GM18868 (cell line): ENCODE measurements at regions not wholly inside any gene's neighbourhood (a gene's known extent, or its start where the extent isn't known, plus 50 kb on each side); places are given as distances from the start of the nearest gene placed in this dataset.
"Not testable (repeated sequence)": the region's sequence is repeated elsewhere in the genome, so short reads cannot be mapped to it uniquely, and the experiment has no call there.

Experiments used
- ATAC-seq: cut with Tn5 transposase; IDR thresholded peaks from one replicate; pipeline ENCODE4 v1.9.1; 2021; ENCODE audit warnings: mild to moderate bottlenecking, moderate library complexity; ENCODE audit not compliant: unreplicated experiment

DNA sequence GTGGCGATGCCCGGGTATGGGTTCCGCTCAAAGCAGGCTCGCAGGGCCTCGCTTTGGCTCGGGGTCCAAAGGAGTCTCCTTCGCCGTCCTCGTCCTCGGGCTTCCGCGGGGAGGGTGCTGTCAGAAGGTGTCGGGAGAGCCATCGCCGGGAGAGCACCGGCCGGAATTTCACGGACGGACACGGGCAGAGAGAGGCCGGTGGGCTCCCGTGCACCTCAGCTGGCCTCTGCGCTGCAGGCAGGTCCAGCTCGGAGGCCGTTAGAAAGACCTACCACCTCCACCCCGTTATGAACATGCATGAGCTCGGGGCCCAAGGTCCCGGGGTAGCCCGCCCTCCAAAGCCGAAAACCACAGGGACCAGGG is 1846.0 kb upstream of the DEFB115 start:
- not testable (repeated sequence) for ATAC-seq

DNA sequence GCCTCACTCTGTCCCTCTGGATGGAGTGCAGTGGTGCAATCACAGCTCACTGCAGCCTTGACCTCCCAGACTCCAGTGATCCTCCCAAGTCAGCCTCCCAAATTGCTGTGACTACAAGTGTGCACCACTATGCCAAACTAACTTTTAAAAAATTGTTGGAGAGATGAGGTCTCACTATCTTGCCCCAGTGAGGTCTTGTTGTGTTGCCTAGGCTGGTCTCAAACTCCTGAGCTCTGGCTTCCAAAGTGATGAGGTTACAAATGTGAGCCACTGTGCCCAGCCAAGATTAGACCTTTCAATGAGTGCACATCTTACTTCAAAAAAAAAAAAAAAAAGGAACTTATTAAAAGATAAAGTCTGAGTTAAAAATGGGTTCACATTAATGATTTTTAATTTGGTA is 1838.1 kb upstream of the DEFB115 start:
- no peak for ATAC-seq

DNA sequence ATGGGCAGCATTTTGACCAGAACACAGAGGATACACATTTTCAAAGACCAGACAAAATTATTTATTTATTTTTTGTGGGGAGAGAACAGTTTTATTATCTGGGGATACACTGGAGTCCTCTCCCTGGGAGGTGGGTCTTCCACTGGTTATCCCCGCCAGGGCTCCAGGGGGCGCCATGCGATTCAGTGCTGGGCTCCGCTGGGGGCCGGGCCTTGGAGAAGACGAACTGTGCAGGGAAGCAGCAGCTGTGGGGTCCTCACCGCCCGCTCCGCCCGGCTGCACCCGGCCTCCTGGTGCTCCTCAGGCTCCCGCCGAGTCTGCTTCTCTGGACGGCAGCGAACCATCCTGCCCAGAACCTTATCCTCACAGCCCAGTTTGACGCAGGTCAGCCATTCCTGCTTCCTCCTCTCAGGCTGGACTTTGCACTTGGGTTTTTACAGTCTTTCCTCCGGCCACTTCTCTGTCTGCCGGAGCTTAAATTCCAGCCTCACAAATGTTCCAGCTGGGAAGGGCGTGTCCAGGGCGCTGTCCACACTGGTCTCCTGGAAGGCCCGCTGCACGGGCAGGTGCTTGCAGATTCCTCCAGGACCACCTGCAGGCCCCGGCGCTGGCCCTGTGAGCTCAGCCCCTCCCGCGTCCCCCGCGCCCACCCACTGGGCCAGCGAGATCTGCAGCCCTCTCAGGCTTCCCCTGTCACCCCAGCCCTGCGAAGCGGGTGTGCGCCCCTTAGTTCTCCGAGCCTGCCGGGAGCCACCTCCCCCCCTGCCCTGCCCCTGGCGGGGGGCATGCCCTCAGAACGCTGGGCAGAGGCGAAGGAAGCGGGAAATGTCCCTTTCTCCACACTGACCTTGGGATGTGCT is 1830.0 kb upstream of the DEFB115 start:
- no peak for ATAC-seq

DNA sequence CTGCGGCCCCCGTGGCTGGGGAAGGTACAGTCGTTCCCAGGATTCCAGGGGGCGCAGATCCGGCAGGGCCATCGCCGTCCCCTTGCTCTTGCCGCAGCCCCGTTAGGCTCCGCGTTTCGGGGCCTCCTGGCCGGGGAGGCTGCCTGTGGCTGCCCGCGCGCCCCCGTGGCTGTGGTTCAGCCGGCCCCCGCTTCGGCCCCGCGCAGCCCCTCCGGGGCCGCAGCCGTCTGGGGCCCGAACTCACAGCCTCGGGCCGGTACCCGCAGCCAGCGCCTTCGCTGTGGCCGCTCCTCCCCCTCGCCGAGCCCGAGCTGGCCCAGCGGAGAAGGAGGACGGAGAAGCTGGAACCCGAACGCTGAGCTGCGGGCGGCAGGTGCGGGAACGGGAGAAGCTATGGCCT is 1826.9 kb upstream of the DEFB115 start:
- ATAC-seq = no peak

DNA sequence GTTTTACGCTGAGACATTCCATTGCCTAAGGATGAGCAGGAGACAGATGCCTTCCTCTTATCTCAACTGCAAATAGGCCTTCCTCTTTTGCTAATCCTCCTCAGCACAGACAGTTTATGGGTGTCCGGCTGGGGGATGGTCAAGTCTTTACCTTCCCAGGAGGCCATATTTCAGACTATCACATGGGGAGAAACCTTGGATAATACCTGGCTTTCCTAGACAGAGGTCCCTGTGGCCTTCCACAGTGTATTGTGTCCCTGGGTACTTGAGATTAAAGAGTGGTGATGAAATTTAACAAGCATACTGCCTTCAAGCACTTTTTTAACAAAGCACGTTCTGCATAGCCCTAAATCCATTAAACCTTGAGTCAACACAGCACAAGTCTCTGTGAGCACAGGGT is 1816.7 kb upstream of the DEFB115 start:
- ATAC-seq = not testable (repeated sequence)

DNA sequence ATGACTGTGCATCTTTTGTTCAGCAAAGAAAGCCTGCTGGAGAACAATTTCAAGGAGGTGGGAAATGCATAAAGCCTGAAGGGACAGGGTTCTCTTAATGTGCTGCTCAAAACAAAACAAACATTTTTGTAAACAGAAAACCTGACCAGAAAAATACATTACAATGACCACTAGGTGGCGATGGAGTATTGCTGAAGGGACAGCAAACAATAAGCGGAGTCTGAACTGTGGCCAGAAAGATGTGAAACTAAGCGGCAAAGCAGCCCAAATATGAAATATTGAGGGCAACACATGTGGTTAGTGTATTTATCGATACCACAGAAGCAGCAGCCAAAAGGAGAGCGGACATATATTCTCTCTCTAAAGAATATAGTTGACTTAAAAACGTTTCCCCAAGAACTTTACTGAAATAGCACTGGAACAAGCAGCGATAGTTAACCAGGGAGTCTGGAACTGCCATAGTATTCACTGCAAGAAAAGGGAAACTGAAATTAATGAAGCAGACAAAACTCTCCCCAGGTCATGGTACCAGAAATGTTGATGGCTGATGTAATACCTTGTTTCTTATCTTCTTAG is 1814.2 kb upstream of the DEFB115 start:
- ATAC-seq = peak; percentile 45

DNA sequence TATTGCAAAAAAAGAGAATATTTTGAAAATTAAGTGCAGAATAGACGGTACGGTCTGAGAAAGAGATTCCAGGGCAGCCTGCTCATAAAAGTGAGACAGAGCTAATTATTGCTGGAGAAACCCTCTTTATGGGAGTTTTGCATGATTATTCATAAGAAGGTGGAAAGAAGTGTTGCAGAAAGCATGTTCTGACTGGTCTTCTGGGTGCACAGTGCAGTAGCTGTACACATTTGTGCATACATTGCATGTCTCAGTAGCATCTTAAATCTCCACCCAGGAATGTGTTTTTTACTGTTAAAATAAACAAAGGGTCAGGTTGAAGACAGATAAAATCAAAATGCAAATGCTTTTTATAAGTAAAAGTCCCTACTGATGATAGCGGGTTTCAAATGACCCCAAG is 1813.6 kb upstream of the DEFB115 start:
- peak; percentile 98 for ATAC-seq

DNA sequence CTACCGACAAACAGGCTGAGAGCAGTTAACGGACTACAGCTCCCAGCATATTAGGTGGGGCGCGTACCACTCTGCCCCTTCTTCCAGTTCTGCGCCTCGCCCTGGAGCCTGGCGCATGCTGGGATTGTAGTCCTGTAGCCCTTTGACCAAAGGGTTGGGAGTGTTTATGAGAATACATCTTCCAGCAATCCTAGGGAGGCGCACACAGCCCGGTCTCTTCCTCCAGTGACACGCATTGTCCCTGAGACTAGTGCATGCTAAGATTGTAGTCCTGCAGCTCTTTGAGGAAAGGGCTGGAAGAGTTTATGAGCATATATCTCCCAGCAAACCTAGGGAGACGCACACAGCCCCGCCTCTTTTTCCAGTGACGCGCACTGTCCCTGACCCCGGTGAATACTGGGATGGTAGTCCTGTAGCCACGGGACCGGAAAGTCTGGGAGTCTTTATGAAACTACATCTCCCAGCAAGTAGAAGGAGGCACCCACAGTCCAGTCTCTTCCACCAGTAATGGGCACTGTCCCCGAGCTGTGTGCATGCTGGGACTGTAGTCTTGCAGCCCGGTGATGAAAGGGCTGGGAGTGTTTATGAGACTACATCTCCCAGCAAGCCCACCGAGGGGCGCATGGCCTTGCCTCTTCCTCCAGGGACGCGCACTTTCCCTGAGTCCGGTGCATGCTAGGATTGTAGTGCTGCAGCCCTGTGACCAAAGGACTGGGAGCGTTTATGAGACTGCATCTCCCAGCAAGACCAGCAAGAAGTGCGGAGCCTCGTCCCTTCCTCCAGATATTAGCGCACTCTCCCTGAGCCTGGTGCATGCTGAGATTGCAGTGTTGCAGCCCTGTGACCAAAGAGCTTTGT is 1812.2 kb upstream of the DEFB115 start:
- ATAC-seq = peak; percentile 53

DNA sequence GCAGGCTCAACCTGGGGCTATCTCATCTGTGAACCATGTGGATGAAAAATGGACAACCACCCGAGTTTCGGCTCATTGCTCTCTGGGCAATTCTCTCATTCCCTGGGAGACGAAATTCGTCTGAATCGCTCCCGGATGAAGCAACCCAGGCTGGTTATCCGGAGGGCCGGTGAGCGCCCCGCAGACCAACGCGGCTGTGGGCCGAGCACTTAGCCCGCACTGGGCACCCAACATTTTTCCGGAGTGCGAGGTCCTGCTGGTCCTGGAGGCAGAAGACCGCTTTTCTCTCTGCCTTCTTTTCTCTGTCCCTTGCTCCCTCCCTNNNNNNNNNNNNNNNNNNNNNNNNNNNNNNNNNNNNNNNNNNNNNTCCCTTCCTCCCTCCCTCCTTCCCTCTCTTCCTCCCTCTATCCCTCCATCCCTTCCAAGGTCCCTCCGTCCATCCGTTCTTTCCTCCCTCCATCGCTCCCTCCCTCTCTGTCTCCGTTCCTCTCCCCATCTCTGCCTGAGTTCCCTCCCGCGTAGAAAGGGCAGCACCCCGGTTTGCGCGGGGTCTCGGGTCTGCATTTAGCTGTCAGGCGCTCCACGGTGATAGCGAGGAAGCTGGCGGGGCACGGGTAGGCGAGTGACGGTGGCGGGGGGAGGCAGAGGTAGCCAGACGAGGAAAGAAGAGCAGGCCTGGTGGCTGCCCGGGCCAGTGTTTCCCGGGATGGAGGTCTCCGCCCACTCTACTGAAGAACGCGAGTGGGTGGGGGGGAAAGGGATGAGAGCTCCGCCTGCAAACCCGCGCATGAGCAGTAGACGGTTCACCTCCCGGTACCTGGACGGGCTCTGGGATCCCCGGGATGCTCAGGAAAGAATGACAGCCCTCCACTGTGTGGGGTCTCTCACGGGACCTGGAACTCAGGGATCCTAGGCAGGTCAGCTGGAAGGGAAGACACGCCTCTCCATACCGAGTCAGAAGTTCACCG is 1809.7 kb upstream of the DEFB115 start:
- ATAC-seq = not testable (repeated sequence)

DNA sequence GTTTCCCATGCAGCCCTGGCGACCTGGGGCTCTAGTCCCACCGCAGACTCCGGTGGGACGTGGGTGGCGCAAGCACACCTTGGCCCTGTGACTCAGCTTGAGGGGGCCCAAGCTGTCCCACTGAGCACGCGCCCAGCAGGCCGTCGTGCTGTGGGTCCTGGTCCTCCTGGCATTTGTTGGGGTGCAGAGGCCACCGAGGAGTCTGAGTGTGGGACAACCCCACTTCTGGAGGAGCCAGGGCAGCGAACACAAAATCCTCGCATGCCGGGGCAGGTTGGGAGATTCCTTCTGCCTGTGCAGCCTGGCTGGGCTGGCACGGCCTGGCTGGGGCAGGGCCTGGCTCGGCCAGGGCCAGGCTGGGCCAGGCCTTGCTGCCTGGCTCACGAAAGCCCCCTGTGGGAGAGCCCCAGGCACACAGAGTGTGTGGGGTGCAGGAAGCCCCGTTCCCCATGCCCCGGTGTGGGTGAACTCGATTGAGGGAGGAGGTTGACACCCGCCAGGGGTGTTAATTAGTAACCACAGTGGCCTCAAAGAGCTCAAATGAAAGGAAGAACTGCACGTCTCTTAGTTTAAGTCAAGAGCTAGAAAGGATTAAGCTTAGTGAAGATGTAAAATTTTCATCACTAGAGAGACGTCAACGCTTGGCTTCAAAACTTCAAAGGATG is 1808.5 kb upstream of the DEFB115 start:
- ATAC-seq = no peak

DNA sequence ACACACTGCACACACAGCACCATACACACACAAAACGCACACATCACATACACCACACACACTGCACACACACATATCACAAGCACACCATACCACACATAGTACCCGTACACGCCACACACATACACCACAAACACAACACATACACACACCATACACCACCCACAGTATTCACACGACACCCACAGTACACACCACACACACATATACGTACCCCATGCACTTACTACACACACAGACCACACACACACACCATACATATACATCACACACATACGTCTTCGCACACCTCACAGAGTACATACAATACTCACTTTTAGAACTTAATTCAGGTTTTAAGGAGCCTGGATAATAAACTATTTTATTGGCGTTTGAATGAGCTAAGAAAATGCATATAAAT is 1805.3 kb upstream of the DEFB115 start:
- ATAC-seq = no peak

DNA sequence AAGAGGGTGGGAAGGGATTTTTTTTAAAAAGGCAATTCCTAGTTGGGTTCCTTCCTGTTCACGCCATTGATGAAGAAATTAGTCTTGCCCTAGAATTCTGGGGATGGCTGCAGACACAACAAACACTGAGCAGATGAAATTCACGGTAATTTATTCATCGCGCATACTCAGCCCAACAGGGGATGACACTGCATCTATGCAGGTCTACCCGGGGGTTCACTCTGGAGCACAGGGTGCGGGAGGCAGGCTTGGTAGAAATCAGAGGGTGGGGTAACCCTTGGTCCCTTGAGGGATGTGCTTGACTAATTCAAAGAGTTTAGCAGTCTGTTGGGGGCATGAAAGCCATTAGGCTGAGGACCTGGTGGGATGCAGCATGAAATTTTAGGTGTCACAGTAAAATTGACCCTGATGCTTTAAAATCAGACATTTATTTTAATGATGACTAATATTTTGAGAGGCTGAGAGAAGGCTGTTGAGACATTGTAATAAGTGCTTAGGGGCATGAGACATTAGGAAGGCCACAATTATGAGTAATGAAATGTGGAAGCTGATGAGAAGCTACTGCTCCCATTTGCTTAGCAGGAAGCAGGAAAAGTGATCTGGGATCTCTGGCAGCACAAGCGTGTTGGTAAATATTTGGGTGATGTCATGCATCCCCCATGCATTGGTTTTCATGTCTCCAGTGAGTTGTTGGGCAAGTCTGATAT is 1800.3 kb upstream of the DEFB115 start:
- ATAC-seq = not testable (repeated sequence)

DNA sequence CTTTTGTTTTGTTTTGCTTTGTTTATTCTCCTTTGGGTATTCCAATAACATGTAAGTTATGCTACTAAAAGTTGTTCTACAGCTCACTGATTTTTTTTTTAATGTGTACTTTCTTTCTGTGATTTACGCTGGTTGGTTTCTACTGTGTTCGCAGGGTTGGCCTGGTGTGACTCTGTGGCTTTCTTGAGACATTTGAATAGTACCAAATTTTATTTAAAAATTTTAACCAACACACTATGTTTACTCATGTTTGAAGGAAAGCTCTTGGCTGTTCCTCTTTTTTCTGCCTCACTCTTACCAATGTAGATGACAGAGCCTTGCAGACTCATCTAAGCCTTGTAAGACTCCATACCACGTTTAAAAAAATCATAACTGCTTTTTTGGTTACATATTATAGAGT is 1784.9 kb upstream of the DEFB115 start:
- peak; percentile 76 for ATAC-seq

DNA sequence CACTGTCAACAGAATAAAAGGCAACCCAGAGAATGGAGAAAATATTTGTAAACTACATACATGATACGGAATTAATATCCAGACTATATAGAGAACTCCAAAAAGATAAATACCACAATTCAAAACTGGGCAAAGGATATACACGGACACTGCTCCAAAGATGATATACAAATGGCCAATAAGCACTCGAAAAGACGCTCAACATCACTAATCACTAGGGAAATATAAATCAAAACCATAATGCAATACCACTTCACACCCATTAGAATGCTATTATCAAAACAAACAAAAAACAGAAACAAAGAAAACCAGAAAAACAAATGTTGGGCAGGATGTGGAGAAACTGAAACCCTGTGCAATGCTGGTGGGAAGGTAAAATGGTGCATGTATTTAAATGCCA is 1764.6 kb upstream of the DEFB115 start:
- ATAC-seq = not testable (repeated sequence)

DNA sequence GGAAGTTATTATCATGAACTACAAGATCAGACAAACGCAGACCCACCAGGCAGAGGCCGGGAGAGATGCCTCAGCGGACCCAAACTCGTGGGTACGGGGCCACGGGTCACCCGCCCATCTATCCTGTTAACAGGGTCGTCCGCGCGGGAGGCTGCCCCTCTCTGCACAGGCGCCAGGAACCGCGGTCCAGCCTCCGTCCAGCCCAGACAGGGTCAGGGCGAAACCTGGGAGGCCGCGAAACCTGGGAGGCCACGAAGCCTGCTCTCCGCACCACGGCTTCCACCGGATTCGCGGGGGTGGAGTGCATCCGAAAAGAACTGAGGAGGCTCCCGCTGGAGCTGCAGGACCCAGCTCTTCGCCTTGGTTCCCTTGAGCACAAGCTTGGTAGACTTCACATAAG is 1760.7 kb upstream of the DEFB115 start:
- not testable (repeated sequence) for ATAC-seq

DNA sequence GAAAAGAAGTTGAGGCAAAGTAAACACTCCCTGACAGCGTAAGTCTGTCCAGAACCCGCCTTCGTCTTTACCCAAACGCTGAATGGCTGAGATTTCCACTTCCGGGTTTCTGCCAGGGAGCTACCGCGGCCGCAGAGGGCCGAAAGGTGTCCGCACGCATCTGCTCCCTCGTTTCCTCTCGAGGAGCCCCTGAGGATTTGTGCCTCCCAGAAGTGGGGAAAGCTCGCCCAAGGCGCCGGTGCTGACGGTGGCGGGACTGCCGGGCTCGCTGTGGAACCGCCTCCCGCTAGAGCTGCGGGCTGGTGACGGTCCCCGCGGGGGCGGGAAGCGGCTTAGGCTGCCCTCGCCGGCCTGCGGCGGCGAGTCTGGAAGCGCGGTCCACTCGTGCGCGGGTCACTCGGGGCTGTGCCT is 1760.2 kb upstream of the DEFB115 start:
- ATAC-seq = peak; percentile 94

DNA sequence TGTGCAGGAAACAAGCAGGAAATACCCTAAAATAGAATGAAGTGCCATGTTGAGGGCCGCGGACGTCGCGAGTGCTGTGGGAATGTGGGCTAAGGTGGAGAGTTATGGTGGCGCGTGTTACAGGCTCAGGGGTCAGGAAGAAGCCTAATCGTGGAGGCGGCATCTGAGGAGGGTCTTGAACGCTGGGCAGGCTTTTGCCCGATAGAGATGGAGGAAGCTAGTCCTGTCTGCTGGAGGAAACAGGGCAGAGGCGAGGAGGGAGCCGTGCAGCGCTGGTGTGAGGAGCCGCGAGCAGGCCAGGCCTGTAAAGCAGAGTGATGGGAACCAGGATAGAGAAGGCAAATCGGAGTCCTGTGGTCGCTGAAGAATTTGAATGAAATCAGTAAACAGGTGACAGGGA is 1759.8 kb upstream of the DEFB115 start:
- ATAC-seq = not testable (repeated sequence)

DNA sequence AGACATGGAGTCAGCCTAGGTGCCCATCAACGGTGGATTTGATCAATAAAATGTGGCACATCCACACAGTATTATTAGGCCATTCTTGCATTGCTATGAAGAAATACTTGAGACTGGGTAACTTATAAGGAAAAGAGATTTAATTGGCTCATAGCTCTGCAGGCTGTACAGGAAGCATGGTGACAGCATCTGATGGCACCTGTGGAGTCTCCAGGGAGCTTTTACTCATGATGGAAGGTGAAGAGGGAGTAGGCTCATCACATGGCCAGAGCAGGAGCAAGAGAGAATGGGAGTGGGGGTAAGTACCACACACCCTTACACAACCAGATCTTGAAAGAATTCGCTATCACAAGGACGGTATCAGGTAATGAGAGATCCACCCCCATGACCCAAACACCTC is 1756.7 kb upstream of the DEFB115 start:
- ATAC-seq = not testable (repeated sequence)

DNA sequence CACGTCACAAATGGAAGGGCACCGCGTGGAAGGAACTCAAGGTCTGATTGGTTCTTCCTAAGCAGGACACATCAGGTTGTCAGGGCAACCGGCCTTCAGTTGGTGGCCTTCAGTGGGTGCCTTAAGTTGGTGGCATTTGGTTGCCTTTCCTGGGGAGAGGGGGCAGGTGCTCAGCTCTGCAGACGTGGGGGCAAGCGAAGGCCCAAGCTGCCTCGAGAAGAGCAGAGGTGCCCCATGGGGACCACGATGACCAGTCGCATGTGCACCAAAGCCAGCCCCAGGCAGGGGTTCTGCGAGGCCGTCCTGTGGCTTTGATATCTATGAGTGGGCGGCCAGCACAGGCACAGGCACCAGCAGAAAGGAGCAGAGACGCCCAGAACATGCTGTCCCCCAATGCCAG is 1742.8 kb upstream of the DEFB115 start:
- not testable (repeated sequence) for ATAC-seq
